GM23338 (cell line): ENCODE measurements at regions not wholly inside any gene's neighbourhood (a gene's known extent, or its start where the extent isn't known, plus 50 kb on each side); places are given as distances from the start of the nearest gene placed in this dataset.
"Not testable (repeated sequence)": the region's sequence is repeated elsewhere in the genome, so short reads cannot be mapped to it uniquely, and the experiment has no call there.

Experiments
- ATAC-seq: fragments of 200-7000 bp; cut with Tn5 transposase; 3 replicates; pipeline ENCODE4 v1.9.1; 2020
- DNase-seq: peaks from one replicate; pipeline ENCODE4 v3.0.0-alpha.2; 2015; ENCODE audit warnings: low spot score
- H2AFZ ChIP-seq: fragments of 200-600 bp; sonication (generic); 2 replicates; pipeline ENCODE4 v1.8.0; 2016; ENCODE audit warnings: antibody characterized with exemption, mild to moderate bottlenecking, moderate library complexity
- H3F3A ChIP-seq: fragments of 200-600 bp; sonication (generic); replicated peaks from 2 replicates; pipeline ENCODE4 v1.8.0; 2017; ENCODE audit warnings: antibody characterized with exemption, mixed run types, low read depth
- H3K27ac ChIP-seq: fragments of 200-600 bp; sonication (generic); 2 replicates; pipeline ENCODE4 v1.6.1; 2016; ENCODE audit warnings: low read depth
- H3K27me3 ChIP-seq: fragments of 200-600 bp; sonication (generic); 2 replicates; pipeline ENCODE4 v1.8.0; 2016; ENCODE audit warnings: mild to moderate bottlenecking, mixed run types, moderate library complexity; ENCODE audit not compliant: insufficient read depth
- H3K36me3 ChIP-seq: fragments of 200-600 bp; sonication (generic); 2 replicates; pipeline ENCODE4 v1.8.0; 2016; ENCODE audit warnings: mild to moderate bottlenecking; ENCODE audit not compliant: insufficient read depth
- H3K4me1 ChIP-seq: fragments of 200-600 bp; sonication (generic); 2 replicates; pipeline ENCODE4 v1.8.0; 2016; ENCODE audit warnings: mild to moderate bottlenecking, moderate library complexity; ENCODE audit not compliant: insufficient read depth
- H3K4me2 ChIP-seq: fragments of 200-600 bp; sonication (generic); 2 replicates; pipeline ENCODE4 v1.7.1; 2017; ENCODE audit warnings: mixed run types
- H3K4me3 ChIP-seq: fragments of 200-600 bp; sonication (generic); 2 replicates; pipeline ENCODE4 v1.6.1; 2016; ENCODE audit warnings: mixed run types
- H3K79me2 ChIP-seq: fragments of 200-600 bp; sonication (generic); replicated peaks from 2 replicates; pipeline ENCODE4 v1.8.0; 2017; ENCODE audit warnings: mild to moderate bottlenecking; ENCODE audit not compliant: insufficient read depth
- H3K9me2 ChIP-seq: fragments of 200-600 bp; sonication (generic); 2 replicates; pipeline ENCODE4 v1.8.0; 2017; ENCODE audit not compliant: insufficient read depth
- H4K20me1 ChIP-seq: fragments of 200-600 bp; sonication (generic); replicated peaks from 2 replicates; pipeline ENCODE4 v1.8.0; 2017; ENCODE audit warnings: mild to moderate bottlenecking; ENCODE audit not compliant: insufficient read depth
- H3K27ac Mint-ChIP-seq: 2 replicates; pipeline ENCODE4 v1.8.0; 2020; ENCODE audit warnings: inconsistent platforms, mild to moderate bottlenecking, moderate library complexity, mixed read lengths
- H3K27me3 Mint-ChIP-seq: 3 replicates; pipeline ENCODE4 v1.8.0; 2022; ENCODE audit warnings: low read depth, mild to moderate bottlenecking, moderate library complexity, mixed read lengths, inconsistent platforms; ENCODE audit not compliant: insufficient read depth, poor library complexity
- H3K36me3 Mint-ChIP-seq: 3 replicates; pipeline ENCODE4 v1.8.0; 2021; ENCODE audit warnings: low read depth, mild to moderate bottlenecking, inconsistent platforms, moderate library complexity, mixed read lengths
- H3K4me1 Mint-ChIP-seq: 3 replicates; pipeline ENCODE4 v1.8.0; 2020; ENCODE audit warnings: mild to moderate bottlenecking, inconsistent platforms, mixed read lengths
- H3K4me3 Mint-ChIP-seq: 3 replicates; pipeline ENCODE4 v1.8.0; 2021; ENCODE audit warnings: moderate library complexity, mild to moderate bottlenecking, inconsistent platforms, mixed read lengths
- H3K9me3 Mint-ChIP-seq: 3 replicates; pipeline ENCODE4 v1.8.0; 2020; ENCODE audit warnings: moderate library complexity, mild to moderate bottlenecking, inconsistent platforms, mixed read lengths

DNA sequence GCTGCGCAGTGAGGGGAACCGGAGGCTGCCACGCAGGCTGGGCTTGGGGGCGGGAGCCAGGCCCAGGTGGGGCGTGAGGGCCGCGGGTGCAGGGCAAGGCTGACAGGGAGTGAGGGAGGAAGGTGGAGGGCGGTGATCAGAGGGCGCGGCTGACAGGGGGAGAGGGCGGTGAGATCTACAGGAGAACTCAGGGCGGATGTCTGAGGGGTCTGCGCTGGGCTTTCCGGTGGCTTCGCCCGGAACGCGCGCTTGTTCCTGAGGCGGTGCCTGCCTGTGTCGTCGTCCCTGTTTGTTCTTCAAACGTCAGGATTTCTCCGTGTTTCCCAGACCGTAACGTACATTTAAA lies 248.5 kb upstream of the NPAP1 start:
- not testable (repeated sequence) for H3F3A ChIP-seq, H3K27me3 ChIP-seq, H3K36me3 ChIP-seq, H3K4me1 ChIP-seq, H3K4me1 Mint-ChIP-seq, H4K20me1 ChIP-seq, H3K27me3 Mint-ChIP-seq, H3K27ac ChIP-seq, H3K36me3 Mint-ChIP-seq, H3K27ac Mint-ChIP-seq, H3K79me2 ChIP-seq, H3K9me2 ChIP-seq, H2AFZ ChIP-seq
- Histone ChIP-seq H3K4me3 (peak overlapping the region; percentile 55), H3K4me2 (peak overlapping the region; percentile 77)
- ATAC-seq, result peak; percentile 96
- DNase-seq, result peak; percentile 53
- peaks cover 51% of the 10 kb centered on the region for H3K9me3 Mint-ChIP-seq
- peak overlapping the region; percentile 66 for H3K4me3 Mint-ChIP-seq

DNA sequence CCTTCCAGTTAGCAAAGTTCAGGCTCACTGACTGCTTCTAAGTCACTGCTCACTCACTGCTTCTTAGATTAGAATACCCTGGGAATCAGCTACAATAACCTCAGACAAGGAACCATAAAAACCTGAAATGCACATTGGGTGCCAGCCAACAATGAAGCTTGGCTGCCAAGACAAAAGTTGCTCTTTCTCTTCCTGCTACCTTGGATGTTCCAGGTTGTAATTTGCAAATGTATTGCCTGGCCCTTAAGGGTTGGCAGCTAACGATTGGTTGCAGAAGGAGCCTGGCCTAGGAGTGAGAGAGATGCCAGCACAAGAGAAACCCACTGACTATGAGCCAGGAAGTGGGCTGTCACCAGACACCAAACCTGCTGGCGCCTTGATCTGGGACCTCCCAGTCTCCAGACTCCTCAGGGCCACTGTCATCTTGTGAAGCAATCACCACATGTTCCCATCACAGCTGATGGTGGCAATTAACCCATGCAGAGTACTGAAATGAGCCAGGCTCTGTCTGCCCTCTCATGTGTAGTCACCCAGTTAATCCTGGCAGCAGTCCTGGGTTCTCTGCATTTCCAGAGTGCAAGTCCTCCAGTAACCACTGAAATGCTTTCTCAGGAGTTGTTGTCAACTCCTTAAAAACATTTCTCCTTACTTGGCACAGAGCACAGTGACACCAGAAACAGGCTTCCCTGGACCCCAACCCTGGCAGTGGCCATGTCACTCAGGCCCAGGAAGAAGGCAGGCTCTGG lies 240.3 kb upstream of the NPAP1 start:
- H3K27ac Mint-ChIP-seq, H3K4me3 ChIP-seq, DNase-seq, H3K27me3 ChIP-seq, H3K79me2 ChIP-seq, H3K4me1 ChIP-seq, H4K20me1 ChIP-seq, H3K27me3 Mint-ChIP-seq, H3F3A ChIP-seq, H3K9me2 ChIP-seq, H3K36me3 Mint-ChIP-seq, H3K4me1 Mint-ChIP-seq, H3K4me3 Mint-ChIP-seq, H2AFZ ChIP-seq, H3K27ac ChIP-seq, H3K4me2 ChIP-seq, H3K36me3 ChIP-seq, ATAC-seq: not testable (repeated sequence)
- H3K9me3 Mint-ChIP-seq, result peaks cover 83% of the 10 kb centered on the region

DNA sequence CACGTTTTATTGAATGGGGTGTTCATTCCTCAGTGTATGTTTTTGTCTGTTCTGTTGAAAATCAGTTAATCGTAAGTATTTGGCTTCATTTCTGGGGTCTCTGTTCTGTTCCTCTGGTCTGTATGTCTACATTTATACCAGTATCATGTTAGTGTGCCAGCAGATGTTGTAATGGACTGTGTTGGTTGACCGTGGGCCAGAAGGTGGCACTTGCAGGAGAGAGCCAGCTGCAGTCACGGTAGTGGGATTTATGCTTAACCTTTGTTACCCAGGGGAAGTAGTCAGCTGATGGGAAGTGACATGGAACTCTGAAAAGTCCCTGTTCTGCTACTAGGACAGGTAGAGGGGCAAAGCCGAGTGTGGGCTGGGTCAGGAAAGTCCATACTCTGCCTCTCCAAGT lies 238.3 kb upstream of the NPAP1 start:
- not testable (repeated sequence) for H3K36me3 Mint-ChIP-seq, H3K4me1 Mint-ChIP-seq, H2AFZ ChIP-seq

DNA sequence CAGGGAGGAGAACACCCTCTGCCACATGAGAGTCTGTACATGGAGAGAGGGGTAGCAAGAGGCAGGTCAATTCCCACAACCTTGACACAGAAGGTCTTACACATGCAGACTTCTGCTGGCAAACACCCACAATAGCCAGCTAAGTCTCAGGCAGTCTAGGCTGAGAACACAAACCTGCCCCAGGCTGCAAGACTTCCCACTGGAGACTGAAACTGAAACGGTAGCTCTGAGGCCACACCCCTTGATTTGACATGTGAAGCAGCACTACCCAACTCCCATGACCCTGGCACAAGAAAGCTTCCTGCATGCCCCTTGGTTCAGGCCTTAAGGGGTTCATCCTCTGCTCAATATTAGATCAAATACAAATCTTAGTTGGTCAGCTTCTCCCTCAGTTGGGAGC lies 237.8 kb upstream of the NPAP1 start:
- not testable (repeated sequence) for DNase-seq, ATAC-seq, H3K4me1 ChIP-seq, H3K4me1 Mint-ChIP-seq, H3K27ac Mint-ChIP-seq, H3K27ac ChIP-seq, H3K4me3 ChIP-seq, H3F3A ChIP-seq, H3K4me2 ChIP-seq, H3K79me2 ChIP-seq, H4K20me1 ChIP-seq, H3K27me3 Mint-ChIP-seq, H3K4me3 Mint-ChIP-seq, H3K27me3 ChIP-seq, H3K36me3 Mint-ChIP-seq, H2AFZ ChIP-seq, H3K9me2 ChIP-seq, H3K36me3 ChIP-seq
- H3K9me3 Mint-ChIP-seq, result peaks cover 75% of the 10 kb centered on the region

More for the DNA sequence above, 238.3 kb upstream of the NPAP1 start:
- not testable (repeated sequence) for H3K9me2 ChIP-seq, H3F3A ChIP-seq, H3K4me2 ChIP-seq, H3K27ac ChIP-seq, H3K27me3 ChIP-seq, ATAC-seq, H3K4me3 ChIP-seq, H3K27ac Mint-ChIP-seq, DNase-seq, H3K4me3 Mint-ChIP-seq, H4K20me1 ChIP-seq, H3K27me3 Mint-ChIP-seq, H3K79me2 ChIP-seq, H3K4me1 ChIP-seq, H3K36me3 ChIP-seq
- peaks cover 76% of the 10 kb centered on the region for H3K9me3 Mint-ChIP-seq

DNA sequence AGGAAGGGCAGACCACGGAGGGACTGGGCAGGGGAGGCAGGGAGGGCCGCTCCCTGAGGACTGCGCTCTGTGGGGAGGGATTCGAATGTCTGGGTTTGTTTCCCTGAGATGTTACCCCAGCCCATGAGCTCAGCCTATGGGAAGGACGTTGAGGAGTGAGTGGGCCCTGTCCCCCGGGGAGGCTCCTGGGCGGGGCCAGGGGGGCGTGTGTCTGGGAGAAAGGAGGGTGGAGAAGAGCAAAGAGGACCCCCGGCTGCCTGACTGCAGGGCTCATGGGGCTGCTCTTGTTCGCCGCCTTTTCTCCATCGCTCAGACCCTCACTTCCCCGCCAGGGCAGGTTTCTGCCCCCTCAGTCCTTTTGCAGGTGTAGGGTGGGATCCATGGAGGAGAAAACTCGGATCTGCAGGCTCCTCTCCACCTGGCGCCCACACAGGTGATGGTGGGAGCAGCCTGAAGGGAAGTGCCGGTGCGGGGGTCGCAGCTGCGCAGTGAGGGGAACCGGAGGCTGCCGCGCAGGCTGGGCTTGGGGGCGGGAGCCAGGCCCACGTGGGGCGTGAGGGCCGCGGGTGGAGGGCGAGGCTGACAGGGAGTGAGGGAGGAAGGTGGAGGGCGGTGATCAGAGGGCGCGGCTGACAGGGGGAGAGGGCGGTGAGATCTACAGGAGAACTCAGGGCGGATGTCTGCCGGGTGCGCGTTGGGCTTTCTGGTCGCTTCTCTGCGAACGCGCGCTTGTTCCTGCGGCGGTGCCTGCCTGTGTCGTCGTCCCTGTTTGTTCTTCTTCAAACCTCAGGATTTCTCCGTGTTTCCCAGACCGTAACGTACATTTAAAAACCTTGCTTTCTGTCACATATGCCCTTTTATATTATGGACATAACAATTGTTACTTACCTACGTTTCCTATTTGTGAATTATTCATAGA lies 198.2 kb upstream of the NPAP1 start:
- H3K36me3 ChIP-seq, H4K20me1 ChIP-seq, H3F3A ChIP-seq, H3K79me2 ChIP-seq, H3K27ac ChIP-seq, H3K27me3 Mint-ChIP-seq, H3K27ac Mint-ChIP-seq, H3K9me2 ChIP-seq, H3K4me1 Mint-ChIP-seq, H3K4me1 ChIP-seq, H3K27me3 ChIP-seq, H3K36me3 Mint-ChIP-seq: not testable (repeated sequence)
- ATAC-seq, result peak; percentile 93
- Histone ChIP-seq H3K4me3 (peak overlapping the region; percentile 60), H3K4me2 (peak overlapping the region; percentile 80), H2AFZ (peak overlapping the region; percentile 85; the same call in 1 of the 2 replicates)
- H3K9me3 Mint-ChIP-seq, result peaks cover 44% of the 10 kb centered on the region
- peak overlapping the region; percentile 74 for H3K4me3 Mint-ChIP-seq
- DNase-seq, result peak; percentile 70

DNA sequence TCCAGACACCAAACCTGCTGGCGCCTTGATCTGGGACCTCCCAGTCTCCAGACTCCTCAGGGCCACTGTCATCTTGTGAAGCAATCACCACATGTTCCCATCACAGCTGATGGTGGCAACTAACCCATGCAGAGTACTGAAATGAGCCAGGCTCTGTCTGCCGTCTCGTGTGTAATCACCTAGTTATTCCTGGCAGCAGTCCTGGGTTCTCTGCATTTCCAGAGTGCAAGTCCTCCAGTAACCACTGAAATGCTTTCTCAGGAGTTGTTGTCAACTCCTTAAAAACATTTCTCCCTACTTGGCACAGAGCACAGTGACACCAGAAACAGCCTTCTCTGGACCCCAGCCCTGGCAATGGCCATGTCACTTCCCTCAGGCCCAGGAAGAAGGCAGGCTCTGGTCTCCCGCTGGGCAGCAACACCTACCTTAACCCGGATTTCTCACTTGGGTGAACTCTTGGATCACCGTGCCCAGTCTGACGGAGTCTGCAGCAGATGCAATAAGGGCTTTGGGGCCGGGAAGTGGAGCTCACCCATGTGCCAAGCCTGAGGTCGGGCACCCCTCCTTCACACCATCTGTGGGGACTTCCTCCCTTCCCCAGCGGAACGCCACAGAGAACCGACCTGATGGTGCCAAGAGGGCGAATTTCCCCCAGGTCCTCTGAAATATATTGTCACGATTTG lies 189.5 kb upstream of the NPAP1 start:
- not testable (repeated sequence) for H3K36me3 ChIP-seq, H3K4me3 Mint-ChIP-seq, H3K27ac ChIP-seq, H3K4me1 Mint-ChIP-seq, ATAC-seq, H3K36me3 Mint-ChIP-seq, DNase-seq, H3K9me2 ChIP-seq, H3K27me3 Mint-ChIP-seq, H3K4me2 ChIP-seq, H3K27ac Mint-ChIP-seq, H3F3A ChIP-seq, H4K20me1 ChIP-seq, H3K4me3 ChIP-seq, H3K4me1 ChIP-seq, H3K27me3 ChIP-seq, H3K79me2 ChIP-seq, H2AFZ ChIP-seq
- peaks cover 72% of the 10 kb centered on the region for H3K9me3 Mint-ChIP-seq
